ENCODE measurements at regions not wholly inside any gene's neighbourhood (a gene's known extent, or its start where the extent isn't known, plus 50 kb on each side); places are given as distances from the start of the nearest gene placed in this dataset.

DNA sequence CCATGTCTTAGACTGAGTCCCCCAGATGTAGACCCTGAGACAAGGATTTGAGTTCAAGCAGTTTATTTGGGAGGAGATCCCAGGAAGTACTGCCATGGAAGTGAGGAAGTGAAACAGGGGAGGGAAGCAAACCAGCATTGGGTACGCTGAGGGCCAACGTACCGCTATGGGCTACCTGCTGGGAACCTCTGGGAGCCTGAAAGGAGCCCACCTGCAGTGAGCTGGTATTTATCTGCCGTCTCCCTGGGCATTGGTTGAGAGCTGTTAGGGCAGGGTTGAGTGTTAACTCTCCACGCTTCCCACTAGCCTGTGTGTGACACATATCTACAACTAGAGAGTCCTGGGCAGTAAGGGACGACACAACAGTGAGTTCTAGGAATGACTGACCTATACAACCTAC lies 131.6 kb upstream of the SLC24A2 start:
- Mint-ChIP-seq H3K27me3 (ENCODE audit: insufficient read depth, unreplicated experiment) (peaks cover 53% of the 10 kb centered on the region), H3K36me3 (ENCODE audit: insufficient read depth, unreplicated experiment) (no peaks in the 10 kb centered on the region), H3K9me3 (ENCODE audit: unreplicated experiment) (no peaks in the 10 kb centered on the region), H3K4me3 (ENCODE audit: unreplicated experiment) (no peak overlapping the region), H3K27ac (ENCODE audit: low read depth, unreplicated experiment) (no peak overlapping the region), H3K4me1 (ENCODE audit: insufficient read depth, unreplicated experiment) (no peaks in the 10 kb centered on the region)
- ChIA-PET POLR2A (no interaction called here), CTCF (no interaction called here)
- BruUV-seq (replicated peaks): no TSS peak
- no peak for DNase-seq (ENCODE audit: unreplicated experiment)
- intact Hi-C loops (cut with micrococcal nuclease): no loop called here
- TF ChIP-seq, protein P1, sequence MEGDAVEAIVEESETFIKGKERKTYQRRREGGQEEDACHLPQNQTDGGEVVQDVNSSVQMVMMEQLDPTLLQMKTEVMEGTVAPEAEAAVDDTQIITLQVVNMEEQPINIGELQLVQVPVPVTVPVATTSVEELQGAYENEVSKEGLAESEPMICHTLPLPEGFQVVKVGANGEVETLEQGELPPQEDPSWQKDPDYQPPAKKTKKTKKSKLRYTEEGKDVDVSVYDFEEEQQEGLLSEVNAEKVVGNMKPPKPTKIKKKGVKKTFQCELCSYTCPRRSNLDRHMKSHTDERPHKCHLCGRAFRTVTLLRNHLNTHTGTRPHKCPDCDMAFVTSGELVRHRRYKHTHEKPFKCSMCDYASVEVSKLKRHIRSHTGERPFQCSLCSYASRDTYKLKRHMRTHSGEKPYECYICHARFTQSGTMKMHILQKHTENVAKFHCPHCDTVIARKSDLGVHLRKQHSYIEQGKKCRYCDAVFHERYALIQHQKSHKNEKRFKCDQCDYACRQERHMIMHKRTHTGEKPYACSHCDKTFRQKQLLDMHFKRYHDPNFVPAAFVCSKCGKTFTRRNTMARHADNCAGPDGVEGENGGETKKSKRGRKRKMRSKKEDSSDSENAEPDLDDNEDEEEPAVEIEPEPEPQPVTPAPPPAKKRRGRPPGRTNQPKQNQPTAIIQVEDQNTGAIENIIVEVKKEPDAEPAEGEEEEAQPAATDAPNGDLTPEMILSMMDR (IDR thresholded peaks at IDR 0.05; ENCODE audit: unreplicated experiment): no peak

DNA sequence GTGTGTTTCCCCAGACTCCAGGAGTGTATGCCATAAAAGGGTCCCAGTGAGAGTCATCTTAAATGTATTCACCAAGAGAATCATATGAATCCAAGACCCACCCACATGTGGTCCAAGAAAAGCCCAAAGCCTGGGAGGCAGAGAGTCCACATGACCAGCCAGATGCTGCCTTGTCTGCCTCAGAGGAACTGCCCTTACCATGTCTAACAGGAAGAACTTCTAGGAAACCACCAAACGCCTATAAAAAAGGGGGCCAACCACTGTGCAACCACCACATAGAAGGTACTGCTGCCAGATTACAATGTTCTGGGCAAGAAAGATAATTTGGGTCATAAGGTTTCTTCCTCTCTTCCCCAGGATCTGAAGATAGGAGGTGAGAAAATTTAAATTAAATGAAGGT lies 129.8 kb upstream of the SLC24A2 start:
- Mint-ChIP-seq H3K9me3 (ENCODE audit: unreplicated experiment) (no peaks in the 10 kb centered on the region), H3K4me3 (ENCODE audit: unreplicated experiment) (no peak overlapping the region), H3K27ac (ENCODE audit: low read depth, unreplicated experiment) (no peak overlapping the region), H3K27me3 (ENCODE audit: insufficient read depth, unreplicated experiment) (peaks cover 39% of the 10 kb centered on the region), H3K4me1 (ENCODE audit: insufficient read depth, unreplicated experiment) (no peaks in the 10 kb centered on the region), H3K36me3 (ENCODE audit: insufficient read depth, unreplicated experiment) (no peaks in the 10 kb centered on the region)
- POLR2A ChIA-PET: no interaction called here
- intact Hi-C loops (cut with micrococcal nuclease): no loop called here
- CTCF ChIA-PET: interaction anchor here (0.6 to 0.9 kb wide), 4 partner anchors 9 to 896 kb away, joined by 3 to 5 read pairs (median 4); no protein-coding TSS in a partner anchor
- DNase-seq (ENCODE audit: unreplicated experiment): no peak
- BruUV-seq (replicated peaks): no TSS peak
- TF ChIP-seq, protein P1 (IDR thresholded peaks at IDR 0.05; ENCODE audit: unreplicated experiment): no peak

DNA sequence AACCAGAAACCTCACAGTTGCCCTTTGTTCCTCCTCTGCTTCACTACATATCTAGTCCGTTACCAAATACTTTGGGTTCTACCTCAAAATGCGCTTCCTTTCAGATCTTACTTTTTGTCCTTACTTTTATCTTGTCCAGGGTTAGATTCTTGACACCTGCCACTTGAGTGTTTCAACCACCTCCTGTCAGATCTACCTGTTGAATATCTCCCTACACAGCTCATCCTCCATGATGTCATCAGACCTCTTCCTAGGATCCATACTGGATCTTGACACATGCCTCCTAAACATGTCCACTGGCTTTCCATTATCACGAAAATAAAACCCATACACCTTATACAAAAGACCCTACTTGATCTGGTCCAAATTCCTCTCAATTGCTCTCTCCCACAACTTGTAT lies 125.2 kb upstream of the SLC24A2 start:
- no peaks in the 10 kb centered on the region for H3K36me3 Mint-ChIP-seq (ENCODE audit: insufficient read depth, unreplicated experiment)
- intact Hi-C loops (cut with micrococcal nuclease): no loop called here
- BruUV-seq (replicated peaks): no TSS peak
- H3K27ac Mint-ChIP-seq (ENCODE audit: low read depth, unreplicated experiment): no peak overlapping the region
- peaks cover 12% of the 10 kb centered on the region for H3K27me3 Mint-ChIP-seq (ENCODE audit: insufficient read depth, unreplicated experiment)
- H3K4me1 Mint-ChIP-seq (ENCODE audit: insufficient read depth, unreplicated experiment): no peaks in the 10 kb centered on the region
- POLR2A ChIA-PET: no interaction called here
- no peak for DNase-seq (ENCODE audit: unreplicated experiment)
- H3K9me3 Mint-ChIP-seq (ENCODE audit: unreplicated experiment): no peaks in the 10 kb centered on the region
- H3K4me3 Mint-ChIP-seq (ENCODE audit: unreplicated experiment): no peak overlapping the region
- CTCF ChIA-PET: no interaction called here
- TF ChIP-seq, protein P1 (IDR thresholded peaks at IDR 0.05; ENCODE audit: unreplicated experiment): no peak

DNA sequence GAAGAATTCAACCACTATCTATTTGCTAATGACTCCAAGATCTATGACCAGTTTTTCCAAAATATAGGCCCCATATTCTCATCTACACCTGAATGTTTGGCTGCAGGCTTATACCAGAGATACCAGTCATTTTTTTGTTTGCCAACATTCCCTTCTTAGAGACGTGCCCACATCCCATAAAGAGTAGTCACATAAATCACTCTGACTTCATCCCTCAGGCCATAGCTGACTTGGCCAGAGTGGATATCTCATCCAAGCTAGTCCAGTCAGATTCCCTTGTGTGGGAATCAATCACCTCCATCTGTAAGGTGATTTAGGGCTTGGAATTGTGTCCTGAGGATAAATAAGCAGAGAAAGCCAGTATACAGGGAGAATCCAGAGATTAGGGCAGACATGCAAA lies 124.3 kb upstream of the SLC24A2 start:
- intact Hi-C loops (cut with micrococcal nuclease): no loop called here
- TF ChIP-seq, protein P1 (IDR thresholded peaks at IDR 0.05; ENCODE audit: unreplicated experiment): no peak
- POLR2A ChIA-PET: no interaction called here
- Mint-ChIP-seq H3K27me3 (ENCODE audit: insufficient read depth, unreplicated experiment) (peaks cover 3% of the 10 kb centered on the region), H3K9me3 (ENCODE audit: unreplicated experiment) (no peaks in the 10 kb centered on the region), H3K4me3 (ENCODE audit: unreplicated experiment) (no peak overlapping the region), H3K36me3 (ENCODE audit: insufficient read depth, unreplicated experiment) (no peaks in the 10 kb centered on the region), H3K4me1 (ENCODE audit: insufficient read depth, unreplicated experiment) (no peaks in the 10 kb centered on the region), H3K27ac (ENCODE audit: low read depth, unreplicated experiment) (no peak overlapping the region)
- CTCF ChIA-PET: no interaction called here
- no TSS peak for BruUV-seq (replicated peaks)
- no peak for DNase-seq (ENCODE audit: unreplicated experiment)

Measured in MCF 10A (cell line).